ENCODE measurements at regions not wholly inside any gene's neighbourhood (a gene's known extent, or its start where the extent isn't known, plus 50 kb on each side); places are given as distances from the start of the nearest gene placed in this dataset.

DNA sequence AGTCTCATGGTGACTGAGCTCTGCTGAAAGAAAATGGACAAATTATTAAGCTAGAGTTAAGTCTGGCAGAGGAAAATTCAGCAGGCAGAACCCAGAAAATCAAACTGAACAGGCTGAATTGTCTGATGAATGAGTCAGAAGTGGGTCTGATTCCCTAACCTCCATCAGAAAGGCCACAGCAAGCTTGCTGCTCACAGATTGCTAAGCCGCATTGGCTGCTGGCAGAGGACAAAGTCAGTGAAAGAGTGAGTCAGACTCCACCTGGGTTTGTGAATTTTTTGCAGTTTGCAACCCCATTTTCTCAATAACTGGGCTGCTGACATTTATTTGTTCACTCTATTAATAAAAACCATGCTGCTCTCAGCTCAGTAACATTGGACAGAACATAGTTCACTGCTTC, 191.3 kb downstream of the EPM2A start:
- Histone ChIP-seq H3K4me3 (ENCODE audit: low read depth, low read length) (no peak overlapping the region), H3K36me3 (no peaks in the 10 kb centered on the region), H3K27me3 (ENCODE audit: insufficient read depth, low read depth, severe bottlenecking) (no peaks in the 10 kb centered on the region), H3K9me3 (ENCODE audit: severe bottlenecking) (no peaks in the 10 kb centered on the region), H3K27ac (no peak overlapping the region)
- no peak for DNase-seq
- TF ChIP-seq, protein P1, sequence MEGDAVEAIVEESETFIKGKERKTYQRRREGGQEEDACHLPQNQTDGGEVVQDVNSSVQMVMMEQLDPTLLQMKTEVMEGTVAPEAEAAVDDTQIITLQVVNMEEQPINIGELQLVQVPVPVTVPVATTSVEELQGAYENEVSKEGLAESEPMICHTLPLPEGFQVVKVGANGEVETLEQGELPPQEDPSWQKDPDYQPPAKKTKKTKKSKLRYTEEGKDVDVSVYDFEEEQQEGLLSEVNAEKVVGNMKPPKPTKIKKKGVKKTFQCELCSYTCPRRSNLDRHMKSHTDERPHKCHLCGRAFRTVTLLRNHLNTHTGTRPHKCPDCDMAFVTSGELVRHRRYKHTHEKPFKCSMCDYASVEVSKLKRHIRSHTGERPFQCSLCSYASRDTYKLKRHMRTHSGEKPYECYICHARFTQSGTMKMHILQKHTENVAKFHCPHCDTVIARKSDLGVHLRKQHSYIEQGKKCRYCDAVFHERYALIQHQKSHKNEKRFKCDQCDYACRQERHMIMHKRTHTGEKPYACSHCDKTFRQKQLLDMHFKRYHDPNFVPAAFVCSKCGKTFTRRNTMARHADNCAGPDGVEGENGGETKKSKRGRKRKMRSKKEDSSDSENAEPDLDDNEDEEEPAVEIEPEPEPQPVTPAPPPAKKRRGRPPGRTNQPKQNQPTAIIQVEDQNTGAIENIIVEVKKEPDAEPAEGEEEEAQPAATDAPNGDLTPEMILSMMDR (IDR thresholded peaks at IDR 0.05; ENCODE audit: low read depth, low read length), result no peak

DNA sequence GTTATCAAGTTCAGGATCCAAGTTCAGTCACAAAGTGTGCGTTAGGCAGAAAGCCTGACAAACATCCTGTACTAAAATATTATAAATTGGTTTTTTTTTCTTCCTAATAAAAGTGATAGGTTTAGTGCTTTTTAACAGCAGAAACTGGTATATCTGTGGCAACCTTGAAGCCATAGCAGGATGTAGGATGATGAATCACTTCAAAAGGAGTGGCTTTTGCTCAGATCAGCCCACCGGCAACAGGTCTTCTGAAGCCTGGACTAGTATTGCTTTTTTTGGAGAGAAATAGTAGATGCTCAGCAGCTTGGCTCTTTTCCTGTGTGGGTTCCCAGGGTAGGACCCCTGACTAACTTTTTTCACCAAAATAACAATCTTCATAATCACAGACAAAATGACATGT, 190.8 kb downstream of the EPM2A start:
- Histone ChIP-seq H3K9me3 (ENCODE audit: severe bottlenecking) (no peaks in the 10 kb centered on the region), H3K27ac (no peak overlapping the region), H3K27me3 (ENCODE audit: insufficient read depth, low read depth, severe bottlenecking) (no peaks in the 10 kb centered on the region), H3K4me3 (ENCODE audit: low read depth, low read length) (no peak overlapping the region), H3K36me3 (no peaks in the 10 kb centered on the region)
- TF ChIP-seq, protein P1 (IDR thresholded peaks at IDR 0.05; ENCODE audit: low read depth, low read length), result no peak
- no peak for DNase-seq

DNA sequence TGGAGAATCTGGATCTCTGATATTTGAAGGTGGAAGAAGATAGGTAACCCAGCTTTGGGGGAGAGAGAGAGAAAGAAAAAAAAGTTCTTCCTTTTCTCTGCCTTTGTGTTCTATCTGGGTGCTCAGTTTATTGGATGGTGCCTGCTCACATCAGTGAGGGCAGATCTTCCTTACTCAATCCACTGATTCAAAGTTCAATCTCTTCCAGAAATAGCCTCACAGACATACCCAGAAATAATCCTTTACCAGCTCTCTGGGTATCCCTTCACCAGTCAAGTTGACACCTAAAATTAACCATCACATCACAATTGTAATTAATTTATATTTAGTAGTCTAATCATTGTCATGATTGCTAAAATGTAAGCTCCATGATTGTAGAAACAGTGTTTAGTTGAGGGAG, 189.1 kb downstream of the EPM2A start:
- no peak for DNase-seq
- H3K9me3 ChIP-seq (ENCODE audit: severe bottlenecking), result no peaks in the 10 kb centered on the region
- no peak overlapping the region for H3K27ac ChIP-seq
- H3K27me3 ChIP-seq (ENCODE audit: insufficient read depth, low read depth, severe bottlenecking), result no peaks in the 10 kb centered on the region
- TF ChIP-seq, protein P1 (IDR thresholded peaks at IDR 0.05; ENCODE audit: low read depth, low read length), result no peak
- no peak overlapping the region for H3K4me3 ChIP-seq (ENCODE audit: low read depth, low read length)
- H3K36me3 ChIP-seq, result no peaks in the 10 kb centered on the region

DNA sequence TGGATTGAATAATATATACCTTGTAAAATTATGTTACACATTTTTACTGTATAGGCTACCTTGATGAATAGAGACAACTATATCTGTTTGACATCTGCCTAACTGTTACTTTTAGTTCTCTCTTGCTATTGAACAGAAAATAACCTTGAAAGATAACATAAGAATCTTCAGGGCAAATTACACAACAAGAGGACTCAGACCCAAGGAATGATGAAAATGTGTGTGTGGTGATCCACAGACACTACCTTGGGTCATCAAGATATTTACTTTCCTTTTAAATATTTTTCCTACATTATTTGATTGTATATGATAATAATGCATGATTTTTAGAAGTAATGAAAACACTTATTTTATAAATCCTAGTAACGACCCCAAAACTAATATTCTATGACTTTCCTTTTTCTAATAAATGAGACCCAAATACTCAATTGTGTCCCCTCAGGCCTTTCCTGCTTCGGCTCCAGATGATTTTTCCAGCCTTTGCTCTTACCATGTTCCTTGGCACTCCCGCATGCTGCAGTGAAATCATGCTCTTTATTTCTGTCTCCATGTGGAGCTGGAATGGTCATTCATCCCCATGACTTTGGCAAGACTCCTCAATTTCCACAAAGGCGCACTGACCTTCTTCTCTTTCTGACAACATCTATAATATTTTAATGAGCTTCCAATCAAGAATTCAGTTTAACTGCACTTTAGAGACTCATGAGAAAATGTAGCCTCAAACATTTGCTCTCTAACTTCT, 187.6 kb downstream of the EPM2A start:
- no peak for DNase-seq
- Histone ChIP-seq H3K4me3 (ENCODE audit: low read depth, low read length) (no peak overlapping the region), H3K36me3 (no peaks in the 10 kb centered on the region), H3K27ac (no peak overlapping the region), H3K27me3 (ENCODE audit: insufficient read depth, low read depth, severe bottlenecking) (no peaks in the 10 kb centered on the region), H3K9me3 (ENCODE audit: severe bottlenecking) (no peaks in the 10 kb centered on the region)
- TF ChIP-seq, protein P1 (IDR thresholded peaks at IDR 0.05; ENCODE audit: low read depth, low read length), result no peak

DNA sequence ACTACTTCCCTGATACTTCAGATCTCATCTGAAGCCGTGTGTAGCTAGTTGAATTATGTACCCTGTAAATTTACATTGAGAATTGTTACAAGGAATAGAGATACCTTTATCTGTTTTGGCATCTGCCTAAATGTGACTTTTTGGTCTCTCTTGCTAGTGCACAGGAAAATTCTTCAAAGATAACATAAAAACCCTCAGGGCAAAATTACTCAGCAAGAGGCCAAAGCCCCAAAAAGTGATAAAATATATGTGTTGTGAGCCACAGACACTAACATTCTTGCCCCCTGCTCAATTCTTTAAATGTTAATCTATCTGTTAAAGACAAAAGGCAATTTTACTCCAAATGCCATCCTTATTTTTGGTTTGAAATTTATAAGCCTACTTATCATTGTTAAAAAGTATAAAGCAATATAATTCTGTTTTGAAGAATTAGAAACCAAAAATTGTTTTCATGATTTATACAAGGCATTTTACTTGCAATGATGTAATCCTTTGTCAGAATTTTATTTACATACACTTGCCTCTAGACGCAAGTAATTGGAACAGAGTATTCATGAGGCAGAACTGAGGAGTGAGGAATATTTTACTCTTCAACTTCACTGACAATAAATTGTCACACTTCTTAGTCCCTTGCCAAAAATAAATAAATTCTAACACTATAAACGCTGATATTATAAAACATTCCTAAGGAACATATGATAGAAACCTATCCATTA, 186.2 kb downstream of the EPM2A start:
- no peak overlapping the region for H3K27ac ChIP-seq
- no peaks in the 10 kb centered on the region for H3K9me3 ChIP-seq (ENCODE audit: severe bottlenecking)
- DNase-seq, result no peak
- TF ChIP-seq, protein P1 (IDR thresholded peaks at IDR 0.05; ENCODE audit: low read depth, low read length), result no peak
- H3K27me3 ChIP-seq (ENCODE audit: insufficient read depth, low read depth, severe bottlenecking), result no peaks in the 10 kb centered on the region
- no peak overlapping the region for H3K4me3 ChIP-seq (ENCODE audit: low read depth, low read length)
- H3K36me3 ChIP-seq, result no peaks in the 10 kb centered on the region

All from WERI-Rb-1 (cell line).